ENCODE measurements at regions not wholly inside any gene's neighbourhood (a gene's known extent, or its start where the extent isn't known, plus 50 kb on each side); places are given as distances from the start of the nearest gene placed in this dataset.

- Histone ChIP-seq H3K79me2 (ENCODE audit: insufficient read depth, low read length) (no peaks in the 10 kb centered on the region), H3K27me3 (ENCODE audit: insufficient read depth, low read length) (no peaks in the 10 kb centered on the region), H3K9me3 (ENCODE audit: low read length) (no peaks in the 10 kb centered on the region), H3K4me2 (ENCODE audit: low read length) (no peak overlapping the region), H2AFZ (ENCODE audit: low read length) (no peak overlapping the region), H3K9ac (ENCODE audit: low read length) (no peak overlapping the region), H3K4me1 (ENCODE audit: insufficient read depth, low read length, severe bottlenecking) (no peaks in the 10 kb centered on the region), H3K36me3 (ENCODE audit: insufficient read depth, low read length) (no peaks in the 10 kb centered on the region), H3F3A (ENCODE audit: insufficient read depth, low read length) (no peaks in the 10 kb centered on the region), H3K9me2 (ENCODE audit: low read depth, low read length) (no peaks in the 10 kb centered on the region), H4K20me1 (ENCODE audit: insufficient read depth, low read length) (no peaks in the 10 kb centered on the region), H3K27ac (ENCODE audit: low read depth, low read length, poor library complexity, severe bottlenecking) (no peak overlapping the region), H3K4me3 (ENCODE audit: low read depth, low read length, poor library complexity, severe bottlenecking) (no peak overlapping the region)
- TF ChIP-seq CTCF (IDR thresholded peaks at IDR 0.05; ENCODE audit: low read length), result no peak
- no peak for TF ChIP-seq EZH2 (IDR thresholded peaks at IDR 0.05; ENCODE audit: borderline replicate concordance, low read length)
These were observed 126.2 kb upstream of the NR5A2 start for GRCh38 chr1:199901341-199901740.

GRCh38 chr1:199907361-199907760 lies 120.1 kb upstream of the NR5A2 start:
- Histone ChIP-seq H3F3A (ENCODE audit: insufficient read depth, low read length) (no peaks in the 10 kb centered on the region), H3K79me2 (ENCODE audit: insufficient read depth, low read length) (no peaks in the 10 kb centered on the region), H3K9me2 (ENCODE audit: low read depth, low read length) (no peaks in the 10 kb centered on the region), H3K27ac (ENCODE audit: low read depth, low read length, poor library complexity, severe bottlenecking) (no peak overlapping the region), H3K4me2 (ENCODE audit: low read length) (no peak overlapping the region), H3K36me3 (ENCODE audit: insufficient read depth, low read length) (no peaks in the 10 kb centered on the region), H4K20me1 (ENCODE audit: insufficient read depth, low read length) (no peaks in the 10 kb centered on the region), H3K9ac (ENCODE audit: low read length) (no peak overlapping the region), H3K9me3 (ENCODE audit: low read length) (no peaks in the 10 kb centered on the region), H3K27me3 (ENCODE audit: insufficient read depth, low read length) (no peaks in the 10 kb centered on the region), H3K4me1 (ENCODE audit: insufficient read depth, low read length, severe bottlenecking) (no peaks in the 10 kb centered on the region), H3K4me3 (ENCODE audit: low read depth, low read length, poor library complexity, severe bottlenecking) (no peak overlapping the region), H2AFZ (ENCODE audit: low read length) (no peak overlapping the region)
- no peak for TF ChIP-seq EZH2 (IDR thresholded peaks at IDR 0.05; ENCODE audit: borderline replicate concordance, low read length)
- no peak for TF ChIP-seq CTCF (IDR thresholded peaks at IDR 0.05; ENCODE audit: low read length)

- no peaks in the 10 kb centered on the region for H3K4me1 ChIP-seq (ENCODE audit: insufficient read depth, low read length, severe bottlenecking)
- no peak overlapping the region for H2AFZ ChIP-seq (ENCODE audit: low read length)
- H3K4me3 ChIP-seq (ENCODE audit: low read depth, low read length, poor library complexity, severe bottlenecking), result no peak overlapping the region
- no peaks in the 10 kb centered on the region for H3K79me2 ChIP-seq (ENCODE audit: insufficient read depth, low read length)
- no peak overlapping the region for H3K4me2 ChIP-seq (ENCODE audit: low read length)
- H3F3A ChIP-seq (ENCODE audit: insufficient read depth, low read length), result no peaks in the 10 kb centered on the region
- no peaks in the 10 kb centered on the region for H3K9me3 ChIP-seq (ENCODE audit: low read length)
- H3K9me2 ChIP-seq (ENCODE audit: low read depth, low read length), result no peaks in the 10 kb centered on the region
- no peak overlapping the region for H3K27ac ChIP-seq (ENCODE audit: low read depth, low read length, poor library complexity, severe bottlenecking)
- H3K36me3 ChIP-seq (ENCODE audit: insufficient read depth, low read length), result no peaks in the 10 kb centered on the region
- no peaks in the 10 kb centered on the region for H4K20me1 ChIP-seq (ENCODE audit: insufficient read depth, low read length)
- H3K9ac ChIP-seq (ENCODE audit: low read length), result no peak overlapping the region
- no peaks in the 10 kb centered on the region for H3K27me3 ChIP-seq (ENCODE audit: insufficient read depth, low read length)
- TF ChIP-seq EZH2 (IDR thresholded peaks at IDR 0.05; ENCODE audit: borderline replicate concordance, low read length) (no peak), CTCF (IDR thresholded peaks at IDR 0.05; ENCODE audit: low read length) (no peak)
These were observed 118.4 kb upstream of the NR5A2 start for GRCh38 chr1:199909137-199909536.

Measured in OCI-LY1 (cell line).